Prostate gland (tissue), 2 donors: ENCODE measurements at regions not wholly inside any gene's neighbourhood (a gene's known extent, or its start where the extent isn't known, plus 50 kb on each side); places are given as distances from the start of the nearest gene placed in this dataset.

ENCODE experiments used
- DNase-seq: peaks from one replicate; pipeline ENCODE4 v3.0.0-alpha.2; 2019; ENCODE audit warnings: low spot score
- H3K27ac ChIP-seq, 2 donors: fragments of 200-600 bp; sonication (generic); 2 replicates each; pipeline ENCODE4 v1.5.1; 2017 to 2019
- H3K27me3 ChIP-seq: fragments of 200-600 bp; sonication (generic); replicated peaks from 2 replicates; pipeline ENCODE4 v1.5.1; 2019; ENCODE audit not compliant: insufficient read depth
- H3K36me3 ChIP-seq, 2 donors: fragments of 200-600 bp; sonication (generic); 1 replicate in 1 of 2; 2 replicates in 1 of 2; pipeline versions ENCODE4 v1.5.1 to v1.8.1; 2017 to 2019
- H3K4me1 ChIP-seq: fragments of 200-600 bp; sonication (generic); replicated peaks from 2 replicates; pipeline ENCODE4 v1.5.1; 2019
- H3K4me3 ChIP-seq, 2 donors: fragments of 200-600 bp; sonication (generic); 2 replicates each; pipeline ENCODE4 v1.5.1; 2017 to 2019
- H3K9me3 ChIP-seq: fragments of 200-600 bp; sonication (generic); 2 replicates; pipeline ENCODE4 v1.5.1; 2017
- POLR2A ChIP-seq: fragments of 450-650 bp; IDR thresholded peaks from one replicate; pipeline ENCODE4 v1.6.1; 2016; ENCODE audit warnings: antibody characterized with exemption, mild to moderate bottlenecking
- POLR2AphosphoS5 ChIP-seq: sonication (generic); formaldehyde crosslinking; IDR thresholded peaks from one replicate; pipeline ENCODE4 v1.6.1; 2017; ENCODE audit warnings: antibody characterized with exemption
- WGBS: methylation state at CpG from one replicate; pipeline ENCODE4 v1.1.5; 2018; 5-methylcytosine and 5-hydroxymethylcytosine counted together
- intact Hi-C: fragments of 100-400 bp; cut with DNase I; formaldehyde crosslinking; loops from one replicate; pipeline ENCODE4 v1.14.2; 2022
- small RNA-seq, 2 donors: library from RNA; depleted of rRNA; stranded (forward); fragments of <200 nt; gene quantifications; one replicate each; pipeline ENCODE3, GENCODE V24; 2016
- TF ChIP-seq, protein P1 (sequence below), 4 experiments: fragments of 200-600 bp in 2 of 4; fragments of 450-650 bp in 2 of 4; sonication (generic) in 2 of 4; IDR thresholded peaks; 1 replicate in 3 of 4; 2 replicates in 1 of 4; pipeline ENCODE4 v1.5.1; 2016 to 2019; ENCODE audit warnings: antibody characterized with exemption in 4 of 4, mild to moderate bottlenecking in 2 of 4, moderate library complexity in 2 of 4

DNA sequence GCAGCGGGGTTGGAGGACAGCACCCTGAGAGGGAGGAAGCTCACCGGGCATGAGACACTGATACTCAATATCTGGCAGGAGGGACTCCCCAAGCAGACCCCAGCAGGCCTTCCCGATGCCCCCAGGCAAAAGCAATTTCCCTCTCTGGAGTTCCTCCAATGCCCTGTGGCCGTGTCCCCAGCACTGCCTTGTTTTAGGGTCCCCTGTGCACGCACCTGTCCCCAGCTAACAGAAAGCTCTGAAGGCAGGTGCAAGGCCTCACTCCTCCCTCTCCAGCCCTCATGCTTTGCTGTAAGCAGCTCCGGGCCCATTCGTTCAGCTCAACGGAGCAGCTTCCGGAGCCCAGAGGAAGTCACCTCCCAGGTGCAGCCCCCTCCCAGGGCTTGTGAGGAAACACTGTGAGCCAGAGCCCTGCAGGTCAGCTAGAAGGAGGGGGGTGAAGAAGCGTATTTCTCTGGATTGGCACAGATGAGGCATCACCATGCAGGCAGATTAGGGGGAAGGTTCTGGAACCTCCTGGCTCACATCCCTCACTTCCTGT is 50.3 kb upstream of the ID2 start:
- Histone ChIP-seq H3K36me3 (no peaks in the 10 kb centered on the region), H3K4me3 (no peak overlapping the region), H3K4me1 (no peaks in the 10 kb centered on the region), H3K9me3 (no peaks in the 10 kb centered on the region), H3K27me3 (no peaks in the 10 kb centered on the region), H3K27ac (no peak overlapping the region)
- intact Hi-C loops: no loop called here
- DNase-seq: no peak
- 91% methylated on average over 10 of the region's 10 CpGs for WGBS
- TF ChIP-seq, protein P1, sequence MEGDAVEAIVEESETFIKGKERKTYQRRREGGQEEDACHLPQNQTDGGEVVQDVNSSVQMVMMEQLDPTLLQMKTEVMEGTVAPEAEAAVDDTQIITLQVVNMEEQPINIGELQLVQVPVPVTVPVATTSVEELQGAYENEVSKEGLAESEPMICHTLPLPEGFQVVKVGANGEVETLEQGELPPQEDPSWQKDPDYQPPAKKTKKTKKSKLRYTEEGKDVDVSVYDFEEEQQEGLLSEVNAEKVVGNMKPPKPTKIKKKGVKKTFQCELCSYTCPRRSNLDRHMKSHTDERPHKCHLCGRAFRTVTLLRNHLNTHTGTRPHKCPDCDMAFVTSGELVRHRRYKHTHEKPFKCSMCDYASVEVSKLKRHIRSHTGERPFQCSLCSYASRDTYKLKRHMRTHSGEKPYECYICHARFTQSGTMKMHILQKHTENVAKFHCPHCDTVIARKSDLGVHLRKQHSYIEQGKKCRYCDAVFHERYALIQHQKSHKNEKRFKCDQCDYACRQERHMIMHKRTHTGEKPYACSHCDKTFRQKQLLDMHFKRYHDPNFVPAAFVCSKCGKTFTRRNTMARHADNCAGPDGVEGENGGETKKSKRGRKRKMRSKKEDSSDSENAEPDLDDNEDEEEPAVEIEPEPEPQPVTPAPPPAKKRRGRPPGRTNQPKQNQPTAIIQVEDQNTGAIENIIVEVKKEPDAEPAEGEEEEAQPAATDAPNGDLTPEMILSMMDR (IDR thresholded peaks at IDR 0.05): no peak
- TF ChIP-seq POLR2AphosphoS5: no peak
- no peak for TF ChIP-seq POLR2A

Small RNA genes in the stretch of these regions (small RNA-seq; reads per million reads assigned to genes)
- gene AC092580.3 (0 reads per million in 2 donors), gene RNU6ATAC37P (0 reads per million in 2 donors), gene SNRPEP5 (0 reads per million in 2 donors)
